SK-N-SH (cell line): ENCODE measurements at regions not wholly inside any gene's neighbourhood (a gene's known extent, or its start where the extent isn't known, plus 50 kb on each side); places are given as distances from the start of the nearest gene placed in this dataset.

ENCODE experiments used
- CTCF ChIA-PET: fragments of 300-600, 350-600 bp; formaldehyde crosslinking; extraction: SDS; loops from one replicate; lab custom pipeline; 2021; lab: Yijun Ruan, JAX
- POLR2A ChIA-PET: fragments of 350-600 bp; sonication (Branson Sonifier 250); formaldehyde crosslinking; extraction: SDS; loops from one replicate; lab custom pipeline; 2020; ENCODE audit warnings: antibody characterized with exemption, inconsistent platforms; lab: Yijun Ruan, JAX
- DNase-seq: peaks from one replicate; pipeline ENCODE4 v3.0.0; 2012
- H2AFZ ChIP-seq: fragments of 200-600 bp; sonication (generic); 2 replicates; pipeline ENCODE4 v1.8.1; 2016; ENCODE audit warnings: antibody characterized with exemption, mild to moderate bottlenecking, low read depth
- H3F3A ChIP-seq: fragments of 200-600 bp; sonication (generic); replicated peaks from 2 replicates; pipeline ENCODE3; 2016; ENCODE audit warnings: antibody characterized with exemption, mild to moderate bottlenecking; ENCODE audit not compliant: insufficient read depth
- H3K27ac ChIP-seq, 2 experiments: fragments of 200-500 bp in 1 of 2; fragments of 200-600 bp in 1 of 2; sonication (Bioruptor generic) in 1 of 2; sonication (generic), shearing (Covaris generic) in 1 of 2; 2 replicates each; pipeline versions ENCODE4 v1.5.1 to v1.6.1; 2014 to 2016; ENCODE audit warnings: low read depth in 2 of 2, inconsistent platforms in 1 of 2, low read length in 1 of 2, mild to moderate bottlenecking in 1 of 2, mixed read lengths in 1 of 2
- H3K27me3 ChIP-seq: fragments of 200-600 bp; sonication (generic), shearing (Covaris generic); 2 replicates; pipeline ENCODE4 v1.6.1; 2016; ENCODE audit warnings: mixed run types; ENCODE audit not compliant: insufficient read depth
- H3K36me3 ChIP-seq, 2 experiments: fragments of 200-500 bp in 1 of 2; fragments of 200-600 bp in 1 of 2; sonication (Bioruptor generic) in 1 of 2; sonication (generic) in 1 of 2; replicated peaks in 1 of 2; 2 replicates each; pipeline versions ENCODE3 to v1.5.1; 2014 to 2016; ENCODE audit warnings: low read length in 1 of 2, mild to moderate bottlenecking in 1 of 2; ENCODE audit not compliant: insufficient read depth in 2 of 2, control insufficient read depth in 1 of 2
- H3K4me1 ChIP-seq, 2 experiments: fragments of 200-500 bp in 1 of 2; fragments of 200-600 bp in 1 of 2; sonication (Bioruptor generic) in 1 of 2; sonication (generic), shearing (Covaris generic) in 1 of 2; 2 replicates each; pipeline versions ENCODE4 v1.5.1 to v1.6.1; 2014 to 2016; ENCODE audit warnings: low read depth in 1 of 2, low read length in 1 of 2, mixed run types in 1 of 2; ENCODE audit not compliant: insufficient read depth in 2 of 2, control insufficient read depth in 1 of 2
- H3K4me2 ChIP-seq: fragments of 200-600 bp; sonication (generic), shearing (Covaris generic); 2 replicates; pipeline ENCODE4 v1.6.1; 2017; ENCODE audit warnings: mixed run types
- H3K4me3 ChIP-seq, 2 experiments: fragments of 200-500 bp in 1 of 2; fragments of 200-600 bp in 1 of 2; sonication (Bioruptor generic) in 1 of 2; sonication (generic), shearing (Covaris generic) in 1 of 2; 2 replicates each; pipeline versions ENCODE4 v1.5.1 to v1.8.1; 2014 to 2016; ENCODE audit warnings: low read depth in 2 of 2, inconsistent platforms in 1 of 2, low read length in 1 of 2, mild to moderate bottlenecking in 1 of 2, mixed read lengths in 1 of 2, moderate library complexity in 1 of 2
- H3K79me2 ChIP-seq: fragments of 200-600 bp; sonication (generic); 2 replicates; pipeline ENCODE4 v1.8.1; 2017; ENCODE audit warnings: mild to moderate bottlenecking; ENCODE audit not compliant: insufficient read depth
- H3K9ac ChIP-seq: fragments of 200-600 bp; sonication (generic); 2 replicates; pipeline ENCODE4 v1.6.1; 2017; ENCODE audit warnings: mixed run types
- H3K9me2 ChIP-seq: fragments of 200-600 bp; sonication (generic); 2 replicates; pipeline ENCODE4 v1.6.1; 2017; ENCODE audit warnings: mixed run types
- H3K9me3 ChIP-seq: fragments of 200-600 bp; sonication (generic); 2 replicates; pipeline ENCODE4 v1.6.1; 2017; ENCODE audit warnings: mixed run types, mild to moderate bottlenecking, moderate library complexity
- H4K20me1 ChIP-seq: fragments of 200-600 bp; sonication (generic); 2 replicates; pipeline ENCODE4 v1.6.1; 2017; ENCODE audit warnings: mild to moderate bottlenecking, mixed run types; ENCODE audit not compliant: insufficient read depth
- CHD2 ChIP-seq: fragments of 150-350 bp; IDR thresholded peaks from 2 replicates; pipeline ENCODE4 v1.6.1; 2018; ENCODE audit warnings: low read length; ENCODE audit not compliant: partially characterized antibody
- ELF1 ChIP-seq: IDR thresholded peaks from 2 replicates; pipeline ENCODE4 v1.4.0; 2012
- EZH2phosphoT487 ChIP-seq: fragments of 200-600 bp; sonication (generic); IDR thresholded peaks from 2 replicates; pipeline ENCODE4 v1.6.1; 2017; ENCODE audit warnings: low read depth, mixed run types, mild to moderate bottlenecking, antibody characterized with exemption, moderate library complexity, borderline replicate concordance
- FOSL2 ChIP-seq: IDR thresholded peaks from 2 replicates; pipeline ENCODE4 v1.4.0; 2012; ENCODE audit warnings: low read depth, mild to moderate bottlenecking, moderate library complexity, borderline replicate concordance
- FOXM1 ChIP-seq: IDR thresholded peaks from 2 replicates; pipeline ENCODE4 v1.4.0; 2012; ENCODE audit warnings: low read depth, mild to moderate bottlenecking
- GABPA ChIP-seq: IDR thresholded peaks from 2 replicates; pipeline ENCODE4 v1.4.0; 2012; ENCODE audit warnings: low read depth, mild to moderate bottlenecking
- MEF2A ChIP-seq: IDR thresholded peaks from 2 replicates; pipeline ENCODE4 v1.4.0; 2012; ENCODE audit warnings: low read depth, borderline replicate concordance
- MXI1 ChIP-seq: IDR thresholded peaks from 2 replicates; pipeline ENCODE4 v1.6.1; 2012; ENCODE audit warnings: mild to moderate bottlenecking, low read depth, low read length, improper control_type of control experiment
- PBX3 ChIP-seq: IDR thresholded peaks from 2 replicates; pipeline ENCODE4; 2012
- RCOR1 ChIP-seq: fragments of 150-350 bp; IDR thresholded peaks from 2 replicates; pipeline ENCODE4 v1.6.1; 2017; ENCODE audit warnings: antibody characterized with exemption, low read length
- RFX5 ChIP-seq: IDR thresholded peaks from 2 replicates; pipeline ENCODE4 v1.6.1; 2012; ENCODE audit warnings: mild to moderate bottlenecking, improper control_type of control experiment, low read length
- RXRA ChIP-seq: IDR thresholded peaks from 2 replicates; pipeline ENCODE4 v1.4.0; 2012; ENCODE audit warnings: low read depth, mild to moderate bottlenecking, borderline replicate concordance
- SIN3A ChIP-seq: IDR thresholded peaks from 2 replicates; pipeline ENCODE4 v1.6.1; 2012; ENCODE audit warnings: low read depth, mild to moderate bottlenecking, low read length, moderate library complexity, borderline replicate concordance
- TEAD4 ChIP-seq: IDR thresholded peaks from 2 replicates; pipeline ENCODE4 v1.4.0; 2012; ENCODE audit warnings: mild to moderate bottlenecking, borderline replicate concordance; ENCODE audit not compliant: insufficient read depth
- ZBTB33 ChIP-seq: IDR thresholded peaks from 2 replicates; pipeline ENCODE4 v1.4.0; 2012; ENCODE audit warnings: low read depth, borderline replicate concordance
- WGBS: methylation state at CpG from one replicate; pipeline ENCODE4 v1.1.6; 2017; ENCODE audit warnings: low lambda C conversion rate; 5-methylcytosine and 5-hydroxymethylcytosine counted together
- TF ChIP-seq, protein P1 (sequence below): fragments of 150-350 bp; IDR thresholded peaks from 2 replicates; pipeline ENCODE4 v1.6.1; 2016; ENCODE audit warnings: mild to moderate bottlenecking, low read depth, low read length
- TF ChIP-seq, protein P2 (sequence below): IDR thresholded peaks from 2 replicates; pipeline ENCODE4 v1.6.1; 2012; ENCODE audit warnings: mild to moderate bottlenecking, low read depth, low read length, moderate library complexity

DNA sequence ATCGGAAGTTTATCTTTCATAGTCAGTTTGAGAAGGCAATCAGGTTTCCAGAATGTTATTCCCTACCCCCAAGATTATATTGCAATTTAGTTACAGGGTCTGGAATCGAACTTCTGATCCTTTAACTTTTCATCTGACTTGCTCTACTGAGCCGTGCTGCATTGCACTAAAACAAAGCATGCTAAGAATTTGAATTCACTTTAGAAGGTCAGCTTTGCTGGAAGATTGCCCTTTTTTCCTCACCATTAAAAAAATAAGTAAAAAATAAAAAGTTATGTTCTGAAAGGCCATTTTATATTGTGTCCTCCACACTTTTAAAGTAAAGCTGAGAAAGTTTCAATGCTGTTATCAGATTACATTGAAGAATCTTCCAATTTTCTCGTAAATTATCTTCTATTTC lies 388.8 kb upstream of the PHF14 start:
- Histone ChIP-seq H3F3A (no peaks in the 10 kb centered on the region), H3K27ac (no peak overlapping the region), H3K36me3 (no peaks in the 10 kb centered on the region), H2AFZ (no peak overlapping the region), H3K9ac (no peak overlapping the region), H3K4me2 (no peak overlapping the region), H3K9me3 (peaks cover 17% of the 10 kb centered on the region), H4K20me1 (no peaks in the 10 kb centered on the region), H3K79me2 (no peaks in the 10 kb centered on the region), H3K4me3 (no peak overlapping the region), H3K4me1 (no peaks in the 10 kb centered on the region; a peak in 1 of 4 replicates), H3K27me3 (no peaks in the 10 kb centered on the region), H3K9me2 (peaks cover 7% of the 10 kb centered on the region; the same call in 1 of the 2 replicates)
- CTCF ChIA-PET: interaction anchor here (0.5 to 1.2 kb wide), 2 partner anchors 9 to 813 kb away, joined by 3 read pairs; no protein-coding TSS in a partner anchor
- POLR2A ChIA-PET: no interaction called here
- TF ChIP-seq ELF1: no peak
- no peak for TF ChIP-seq MXI1
- TF ChIP-seq TEAD4: no peak
- no peak for TF ChIP-seq PBX3
- TF ChIP-seq MEF2A: no peak
- TF ChIP-seq, protein P1, sequence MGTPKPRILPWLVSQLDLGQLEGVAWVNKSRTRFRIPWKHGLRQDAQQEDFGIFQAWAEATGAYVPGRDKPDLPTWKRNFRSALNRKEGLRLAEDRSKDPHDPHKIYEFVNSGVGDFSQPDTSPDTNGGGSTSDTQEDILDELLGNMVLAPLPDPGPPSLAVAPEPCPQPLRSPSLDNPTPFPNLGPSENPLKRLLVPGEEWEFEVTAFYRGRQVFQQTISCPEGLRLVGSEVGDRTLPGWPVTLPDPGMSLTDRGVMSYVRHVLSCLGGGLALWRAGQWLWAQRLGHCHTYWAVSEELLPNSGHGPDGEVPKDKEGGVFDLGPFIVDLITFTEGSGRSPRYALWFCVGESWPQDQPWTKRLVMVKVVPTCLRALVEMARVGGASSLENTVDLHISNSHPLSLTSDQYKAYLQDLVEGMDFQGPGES: no peak
- TF ChIP-seq SIN3A: no peak
- TF ChIP-seq FOSL2: no peak
- TF ChIP-seq GABPA: no peak
- no peak for TF ChIP-seq EZH2phosphoT487
- no peak for TF ChIP-seq CHD2
- TF ChIP-seq RFX5: no peak
- TF ChIP-seq FOXM1: no peak
- no peak for TF ChIP-seq RCOR1
- TF ChIP-seq ZBTB33: no peak
- TF ChIP-seq, protein P2, sequence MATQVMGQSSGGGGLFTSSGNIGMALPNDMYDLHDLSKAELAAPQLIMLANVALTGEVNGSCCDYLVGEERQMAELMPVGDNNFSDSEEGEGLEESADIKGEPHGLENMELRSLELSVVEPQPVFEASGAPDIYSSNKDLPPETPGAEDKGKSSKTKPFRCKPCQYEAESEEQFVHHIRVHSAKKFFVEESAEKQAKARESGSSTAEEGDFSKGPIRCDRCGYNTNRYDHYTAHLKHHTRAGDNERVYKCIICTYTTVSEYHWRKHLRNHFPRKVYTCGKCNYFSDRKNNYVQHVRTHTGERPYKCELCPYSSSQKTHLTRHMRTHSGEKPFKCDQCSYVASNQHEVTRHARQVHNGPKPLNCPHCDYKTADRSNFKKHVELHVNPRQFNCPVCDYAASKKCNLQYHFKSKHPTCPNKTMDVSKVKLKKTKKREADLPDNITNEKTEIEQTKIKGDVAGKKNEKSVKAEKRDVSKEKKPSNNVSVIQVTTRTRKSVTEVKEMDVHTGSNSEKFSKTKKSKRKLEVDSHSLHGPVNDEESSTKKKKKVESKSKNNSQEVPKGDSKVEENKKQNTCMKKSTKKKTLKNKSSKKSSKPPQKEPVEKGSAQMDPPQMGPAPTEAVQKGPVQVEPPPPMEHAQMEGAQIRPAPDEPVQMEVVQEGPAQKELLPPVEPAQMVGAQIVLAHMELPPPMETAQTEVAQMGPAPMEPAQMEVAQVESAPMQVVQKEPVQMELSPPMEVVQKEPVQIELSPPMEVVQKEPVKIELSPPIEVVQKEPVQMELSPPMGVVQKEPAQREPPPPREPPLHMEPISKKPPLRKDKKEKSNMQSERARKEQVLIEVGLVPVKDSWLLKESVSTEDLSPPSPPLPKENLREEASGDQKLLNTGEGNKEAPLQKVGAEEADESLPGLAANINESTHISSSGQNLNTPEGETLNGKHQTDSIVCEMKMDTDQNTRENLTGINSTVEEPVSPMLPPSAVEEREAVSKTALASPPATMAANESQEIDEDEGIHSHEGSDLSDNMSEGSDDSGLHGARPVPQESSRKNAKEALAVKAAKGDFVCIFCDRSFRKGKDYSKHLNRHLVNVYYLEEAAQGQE: no peak
- no peak for TF ChIP-seq RXRA
- no peak for DNase-seq
- WGBS: 18% methylated on average over 4 of the region's 4 CpGs
